Cardiac muscle cell (in vitro differentiated cells and primary cell): ENCODE measurements at regions not wholly inside any gene's neighbourhood (a gene's known extent, or its start where the extent isn't known, plus 50 kb on each side); places are given as distances from the start of the nearest gene placed in this dataset.

Source experiments
- DNase-seq, 2 donors: peaks; one replicate each; pipeline versions ENCODE4 v3.0.0 to v3.0.0-alpha.2; 2010 to 2017; ENCODE audit warnings: low read depth in 1 of 2, low spot score in 1 of 2
- H3K27ac ChIP-seq: fragments of 200-600 bp; sonication (generic); 2 replicates; pipeline ENCODE4 v1.5.1; 2016
- H3K27me3 ChIP-seq: fragments of 200-600 bp; sonication (generic); 2 replicates; pipeline ENCODE4 v1.6.0; 2016; ENCODE audit warnings: control low read depth
- H3K36me3 ChIP-seq: fragments of 200-600 bp; sonication (generic); 2 replicates; pipeline ENCODE4 v1.5.1; 2016; ENCODE audit warnings: control low read depth
- H3K4me1 ChIP-seq: fragments of 200-600 bp; sonication (generic); 2 replicates; pipeline ENCODE4 v1.8.1; 2017; ENCODE audit warnings: low read depth, mild to moderate bottlenecking, mixed run types
- H3K4me3 ChIP-seq: fragments of 200-600 bp; sonication (generic); 2 replicates; pipeline ENCODE4 v1.5.1; 2016; ENCODE audit warnings: mild to moderate bottlenecking
- H3K9me3 ChIP-seq: fragments of 200-600 bp; sonication (generic); 2 replicates; pipeline ENCODE4 v1.5.1; 2017; ENCODE audit warnings: low read depth, mild to moderate bottlenecking, control low read depth
- TF ChIP-seq, protein P1 (sequence below): IDR thresholded peaks from 2 replicates; pipeline ENCODE4 v1.5.1; 2012; ENCODE audit warnings: low read depth, mild to moderate bottlenecking, low read length

DNA sequence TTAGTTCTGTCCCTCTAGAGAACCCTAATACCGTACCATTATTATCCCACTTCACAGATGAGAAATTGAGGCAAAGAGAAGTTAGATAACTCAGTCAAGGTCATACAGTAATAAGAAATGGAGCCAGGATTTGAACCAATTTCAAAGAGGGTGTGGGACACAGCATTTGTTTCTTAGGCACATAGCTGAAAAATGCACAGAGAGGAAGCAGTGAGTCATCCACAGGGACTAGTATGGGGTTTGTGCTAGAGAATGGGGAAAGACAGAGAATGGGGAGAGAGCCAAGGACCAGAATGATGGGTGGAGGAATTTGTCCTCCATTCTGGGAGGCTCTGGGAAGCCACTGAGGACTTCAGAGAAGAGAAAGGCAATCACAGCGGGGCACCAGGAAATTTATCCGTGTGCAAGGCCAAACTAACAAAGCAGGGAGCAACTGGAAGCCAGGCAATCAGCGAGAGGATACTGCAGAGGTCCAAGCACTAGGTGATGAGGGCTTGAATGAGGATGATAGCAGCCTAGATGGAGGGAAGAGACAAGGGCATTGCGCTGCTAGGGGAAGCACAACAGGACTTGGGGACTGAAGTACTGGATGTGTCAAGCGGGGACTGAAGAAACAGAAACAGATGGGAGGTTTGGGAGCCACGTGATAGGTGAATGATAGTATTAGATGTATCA lies 78.1 kb upstream of the ZFHX3 start:
- Histone ChIP-seq H3K27me3 (no peaks in the 10 kb centered on the region), H3K4me1 (no peaks in the 10 kb centered on the region), H3K36me3 (no peaks in the 10 kb centered on the region), H3K4me3 (no peak overlapping the region), H3K9me3 (no peaks in the 10 kb centered on the region), H3K27ac (no peak overlapping the region)
- DNase-seq: peak in 1 of 2 donors; percentile 90
- TF ChIP-seq, protein P1, sequence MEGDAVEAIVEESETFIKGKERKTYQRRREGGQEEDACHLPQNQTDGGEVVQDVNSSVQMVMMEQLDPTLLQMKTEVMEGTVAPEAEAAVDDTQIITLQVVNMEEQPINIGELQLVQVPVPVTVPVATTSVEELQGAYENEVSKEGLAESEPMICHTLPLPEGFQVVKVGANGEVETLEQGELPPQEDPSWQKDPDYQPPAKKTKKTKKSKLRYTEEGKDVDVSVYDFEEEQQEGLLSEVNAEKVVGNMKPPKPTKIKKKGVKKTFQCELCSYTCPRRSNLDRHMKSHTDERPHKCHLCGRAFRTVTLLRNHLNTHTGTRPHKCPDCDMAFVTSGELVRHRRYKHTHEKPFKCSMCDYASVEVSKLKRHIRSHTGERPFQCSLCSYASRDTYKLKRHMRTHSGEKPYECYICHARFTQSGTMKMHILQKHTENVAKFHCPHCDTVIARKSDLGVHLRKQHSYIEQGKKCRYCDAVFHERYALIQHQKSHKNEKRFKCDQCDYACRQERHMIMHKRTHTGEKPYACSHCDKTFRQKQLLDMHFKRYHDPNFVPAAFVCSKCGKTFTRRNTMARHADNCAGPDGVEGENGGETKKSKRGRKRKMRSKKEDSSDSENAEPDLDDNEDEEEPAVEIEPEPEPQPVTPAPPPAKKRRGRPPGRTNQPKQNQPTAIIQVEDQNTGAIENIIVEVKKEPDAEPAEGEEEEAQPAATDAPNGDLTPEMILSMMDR: no peak

DNA sequence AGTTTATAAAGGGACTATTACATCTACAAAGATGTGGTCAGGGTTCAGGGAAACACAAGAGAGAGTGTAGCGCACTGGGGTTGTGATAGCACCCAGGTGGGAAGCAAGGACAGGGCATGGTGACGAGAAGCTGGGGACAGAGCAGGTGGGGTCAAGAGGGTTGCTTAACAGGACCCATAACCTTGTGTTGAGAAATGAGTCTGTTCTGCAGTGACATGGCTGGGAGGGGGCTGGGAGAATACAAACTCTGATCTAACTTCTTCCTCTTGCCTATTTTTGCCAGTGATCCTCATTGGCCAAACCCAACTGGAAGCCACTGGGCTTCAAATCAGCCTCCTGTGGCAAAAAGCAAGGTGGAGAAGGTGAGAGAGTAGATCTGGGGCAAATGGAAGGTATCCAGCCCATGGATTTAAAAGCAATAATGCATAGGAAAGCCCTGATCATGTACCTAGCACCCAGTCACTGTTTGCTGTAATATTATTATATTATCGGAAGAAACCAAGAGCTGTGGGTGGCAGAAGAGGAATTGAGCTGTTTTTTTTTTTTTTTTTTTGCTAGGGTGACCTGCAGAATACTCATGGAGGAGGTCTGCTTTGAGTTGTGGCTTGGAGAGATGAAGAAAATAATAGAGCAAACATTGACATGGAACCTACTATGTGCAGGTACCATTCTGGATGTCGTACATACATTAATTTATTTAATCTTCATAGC lies 76.9 kb upstream of the ZFHX3 start:
- H3K36me3 ChIP-seq: no peaks in the 10 kb centered on the region
- no peak overlapping the region for H3K4me3 ChIP-seq
- H3K27me3 ChIP-seq: no peaks in the 10 kb centered on the region
- H3K27ac ChIP-seq: no peak overlapping the region
- H3K4me1 ChIP-seq: no peaks in the 10 kb centered on the region
- TF ChIP-seq, protein P1: no peak
- no peaks in the 10 kb centered on the region for H3K9me3 ChIP-seq
- DNase-seq: no peak

GRCh38 chr16:73124097-73124652 lies 76.2 kb upstream of the ZFHX3 start:
- Histone ChIP-seq H3K36me3 (no peaks in the 10 kb centered on the region), H3K27ac (no peak overlapping the region), H3K9me3 (no peaks in the 10 kb centered on the region), H3K4me1 (no peaks in the 10 kb centered on the region), H3K4me3 (no peak overlapping the region), H3K27me3 (no peaks in the 10 kb centered on the region)
- peak in 1 of 2 donors; percentile 11 for DNase-seq
- TF ChIP-seq, protein P1: no peak

- Histone ChIP-seq H3K27me3 (no peaks in the 10 kb centered on the region), H3K9me3 (no peaks in the 10 kb centered on the region), H3K36me3 (no peaks in the 10 kb centered on the region), H3K4me3 (no peak overlapping the region), H3K27ac (no peak overlapping the region), H3K4me1 (no peaks in the 10 kb centered on the region)
- peak in 1 of 2 donors; percentile 72 for DNase-seq
- TF ChIP-seq, protein P1: no peak
Observed at GRCh38 chr16:73122604-73123391, 74.9 kb upstream of the ZFHX3 start.

- TF ChIP-seq, protein P1: no peak
- H3K36me3 ChIP-seq: no peaks in the 10 kb centered on the region
- H3K4me1 ChIP-seq: no peaks in the 10 kb centered on the region
- H3K9me3 ChIP-seq: no peaks in the 10 kb centered on the region
- no peak overlapping the region for H3K27ac ChIP-seq
- H3K27me3 ChIP-seq: no peaks in the 10 kb centered on the region
- DNase-seq: no peak
- no peak overlapping the region for H3K4me3 ChIP-seq
Observed at GRCh38 chr16:73116576-73116975, 68.6 kb upstream of the ZFHX3 start.
